ENCODE measurements at regions not wholly inside any gene's neighbourhood (a gene's known extent, or its start where the extent isn't known, plus 50 kb on each side); places are given as distances from the start of the nearest gene placed in this dataset.

- no peak overlapping the region for H3K4me3 ChIP-seq
- peaks cover 0 to 7% of the 10 kb centered on the region in 2 donors for H3K4me1 ChIP-seq
- no peak overlapping the region for H3K27ac ChIP-seq
- H3K36me3 ChIP-seq, result no peaks in the 10 kb centered on the region
- no peak for TF ChIP-seq CTCF (IDR thresholded peaks at IDR 0.05)
- no peaks in the 10 kb centered on the region for H3K27me3 ChIP-seq
- no peak for DNase-seq (ENCODE audit: low spot score)
- no peaks in the 10 kb centered on the region for H3K9me3 ChIP-seq
These were observed 223.2 kb upstream of the LMCD1 start for GRCh38 chr3:8278448-8278847.

GRCh38 chr3:8279476-8279875 is 222.1 kb upstream of the LMCD1 start:
- no peak for TF ChIP-seq CTCF (IDR thresholded peaks at IDR 0.05)
- Histone ChIP-seq H3K4me1 (peaks cover 0 to 7% of the 10 kb centered on the region in 2 donors), H3K4me3 (no peak overlapping the region), H3K36me3 (no peaks in the 10 kb centered on the region), H3K27me3 (no peaks in the 10 kb centered on the region), H3K27ac (no peak overlapping the region), H3K9me3 (no peaks in the 10 kb centered on the region)
- DNase-seq (ENCODE audit: low spot score), result no peak

GRCh38 chr3:8279886-8280550 is 221.6 kb upstream of the LMCD1 start:
- Histone ChIP-seq H3K4me1 (peaks cover 0 to 7% of the 10 kb centered on the region in 2 donors), H3K9me3 (no peaks in the 10 kb centered on the region), H3K4me3 (no peak overlapping the region), H3K36me3 (no peaks in the 10 kb centered on the region), H3K27me3 (no peaks in the 10 kb centered on the region), H3K27ac (no peak overlapping the region)
- TF ChIP-seq CTCF (IDR thresholded peaks at IDR 0.05), result no peak
- DNase-seq (ENCODE audit: low spot score), result no peak

- no peak for TF ChIP-seq CTCF (IDR thresholded peaks at IDR 0.05)
These were observed 219.0 kb upstream of the LMCD1 start for GRCh38 chr3:8282541-8283165.

GRCh38 chr3:8283193-8283592 is 218.4 kb upstream of the LMCD1 start:
- H3K36me3 ChIP-seq, result no peaks in the 10 kb centered on the region
- no peak for DNase-seq (ENCODE audit: low spot score)
- no peaks in the 10 kb centered on the region for H3K27me3 ChIP-seq
- peaks cover 0 to 7% of the 10 kb centered on the region in 2 donors for H3K4me1 ChIP-seq
- H3K9me3 ChIP-seq, result no peaks in the 10 kb centered on the region
- no peak overlapping the region for H3K27ac ChIP-seq
- H3K4me3 ChIP-seq, result no peak overlapping the region
- TF ChIP-seq CTCF (IDR thresholded peaks at IDR 0.05), result no peak

More at GRCh38 chr3:8282541-8283165, 219.0 kb upstream of the LMCD1 start:
- DNase-seq (ENCODE audit: low spot score), result no peak
- Histone ChIP-seq H3K9me3 (no peaks in the 10 kb centered on the region), H3K27me3 (no peaks in the 10 kb centered on the region), H3K36me3 (no peaks in the 10 kb centered on the region), H3K4me1 (peaks cover 0 to 7% of the 10 kb centered on the region in 2 donors), H3K4me3 (no peak overlapping the region), H3K27ac (no peak overlapping the region)
